ENCODE measurements at regions not wholly inside any gene's neighbourhood (a gene's known extent, or its start where the extent isn't known, plus 50 kb on each side); places are given as distances from the start of the nearest gene placed in this dataset.

DNA sequence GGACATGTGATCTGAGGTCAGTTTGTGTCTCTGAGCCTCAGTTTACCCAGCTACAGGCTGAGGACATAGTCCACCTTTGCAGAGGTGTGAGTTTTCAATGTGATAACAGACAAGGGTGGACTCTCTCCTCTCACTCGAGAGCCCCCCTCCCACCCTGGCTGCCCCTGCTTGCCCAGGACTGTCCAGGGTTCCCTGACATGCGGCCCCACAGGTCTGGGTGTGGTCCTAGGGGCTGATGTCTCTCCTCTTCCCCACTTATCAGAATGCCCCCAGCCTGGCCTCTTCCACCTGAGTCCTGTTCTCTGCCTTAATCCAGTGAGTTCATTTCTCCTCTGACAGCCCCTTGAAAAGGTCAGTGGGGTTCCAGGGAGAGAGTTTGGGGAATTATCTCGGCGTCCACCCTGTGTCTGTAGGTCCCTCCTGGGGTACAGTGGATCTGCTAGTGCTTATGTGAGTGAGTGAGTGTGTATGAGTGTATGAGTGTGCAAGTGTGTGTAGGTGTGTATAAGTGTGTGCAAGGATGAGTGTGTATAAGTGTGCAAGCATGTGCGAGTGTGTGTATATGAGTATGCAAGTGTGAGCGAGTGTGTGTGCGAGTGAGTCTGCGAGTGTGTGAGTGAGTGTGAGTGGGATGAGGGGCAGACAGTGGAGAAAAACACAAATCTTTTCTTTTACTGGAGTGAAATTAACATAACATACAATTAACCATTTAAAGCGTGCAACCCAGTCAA is 175.0 kb downstream of the IRF8 start:
- TF ChIP-seq, protein P1, sequence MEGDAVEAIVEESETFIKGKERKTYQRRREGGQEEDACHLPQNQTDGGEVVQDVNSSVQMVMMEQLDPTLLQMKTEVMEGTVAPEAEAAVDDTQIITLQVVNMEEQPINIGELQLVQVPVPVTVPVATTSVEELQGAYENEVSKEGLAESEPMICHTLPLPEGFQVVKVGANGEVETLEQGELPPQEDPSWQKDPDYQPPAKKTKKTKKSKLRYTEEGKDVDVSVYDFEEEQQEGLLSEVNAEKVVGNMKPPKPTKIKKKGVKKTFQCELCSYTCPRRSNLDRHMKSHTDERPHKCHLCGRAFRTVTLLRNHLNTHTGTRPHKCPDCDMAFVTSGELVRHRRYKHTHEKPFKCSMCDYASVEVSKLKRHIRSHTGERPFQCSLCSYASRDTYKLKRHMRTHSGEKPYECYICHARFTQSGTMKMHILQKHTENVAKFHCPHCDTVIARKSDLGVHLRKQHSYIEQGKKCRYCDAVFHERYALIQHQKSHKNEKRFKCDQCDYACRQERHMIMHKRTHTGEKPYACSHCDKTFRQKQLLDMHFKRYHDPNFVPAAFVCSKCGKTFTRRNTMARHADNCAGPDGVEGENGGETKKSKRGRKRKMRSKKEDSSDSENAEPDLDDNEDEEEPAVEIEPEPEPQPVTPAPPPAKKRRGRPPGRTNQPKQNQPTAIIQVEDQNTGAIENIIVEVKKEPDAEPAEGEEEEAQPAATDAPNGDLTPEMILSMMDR (IDR thresholded peaks at IDR 0.05), result no peak
- Histone ChIP-seq H3K27me3 (ENCODE audit: low read depth) (peaks cover 19% of the 10 kb centered on the region), H3K4me1 (peaks cover 32% of the 10 kb centered on the region), H3K9me3 (no peaks in the 10 kb centered on the region), H3K4me3 (no peak overlapping the region), H3K36me3 (no peaks in the 10 kb centered on the region), H3K27ac (peak overlapping the region; percentile 58)
- ATAC-seq, result no peak
- intact Hi-C loops (cut with DNase I), result loop anchor here (10.0 kb wide), 1 partner anchor 421 kb away; no protein-coding TSS in a partner anchor
- DNase-seq, result no peak

DNA sequence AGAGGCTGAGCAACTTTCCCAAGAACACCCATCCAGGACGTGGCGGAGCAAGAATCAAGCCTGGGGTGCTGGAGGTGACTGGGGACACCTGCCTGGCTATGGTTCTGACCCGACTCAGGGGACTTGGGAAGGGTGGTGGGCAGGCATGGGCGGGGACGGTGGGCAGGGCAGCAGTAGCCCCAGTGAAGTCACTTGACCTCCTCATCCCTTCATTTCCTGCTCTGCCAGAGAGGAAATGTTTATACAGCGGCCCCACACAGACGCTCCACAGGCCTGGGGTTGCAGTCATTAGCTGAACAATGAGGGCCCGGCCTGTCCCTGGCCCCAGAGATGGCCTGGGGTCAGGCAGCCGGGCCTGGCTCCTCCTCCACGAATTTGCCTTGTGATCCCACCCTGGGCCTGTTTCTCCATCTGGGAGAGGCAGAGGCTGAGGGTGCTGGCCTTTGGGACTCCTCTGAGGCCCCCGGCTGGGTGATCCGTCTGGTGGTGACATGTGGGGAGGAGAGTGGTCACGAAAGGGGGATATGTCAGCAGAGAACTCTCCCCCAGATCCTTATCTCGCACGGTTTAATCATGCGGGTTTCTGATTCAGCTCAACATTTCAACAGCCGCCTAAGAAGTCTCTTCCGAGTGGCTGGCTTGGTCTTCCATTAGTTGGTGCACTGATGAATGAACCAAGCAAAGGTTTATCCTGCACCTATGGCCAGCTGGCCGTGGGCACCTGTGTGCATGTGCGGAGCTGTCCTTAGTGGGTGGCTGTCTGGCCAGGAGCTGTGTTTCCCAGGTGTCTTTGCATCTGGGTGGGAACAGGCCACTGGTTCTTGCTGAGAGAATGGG is 175.9 kb downstream of the IRF8 start:
- Histone ChIP-seq H3K9me3 (no peaks in the 10 kb centered on the region), H3K27me3 (ENCODE audit: low read depth) (peaks cover 16% of the 10 kb centered on the region), H3K27ac (peak overlapping the region; percentile 58), H3K4me3 (no peak overlapping the region), H3K4me1 (peaks cover 29% of the 10 kb centered on the region), H3K36me3 (no peaks in the 10 kb centered on the region)
- ATAC-seq, result no peak
- DNase-seq, result no peak
- TF ChIP-seq, protein P1 (IDR thresholded peaks at IDR 0.05), result no peak
- intact Hi-C loops (cut with DNase I), result loop anchor here (10.0 kb wide), 1 partner anchor 420 kb away; no protein-coding TSS in a partner anchor

DNA sequence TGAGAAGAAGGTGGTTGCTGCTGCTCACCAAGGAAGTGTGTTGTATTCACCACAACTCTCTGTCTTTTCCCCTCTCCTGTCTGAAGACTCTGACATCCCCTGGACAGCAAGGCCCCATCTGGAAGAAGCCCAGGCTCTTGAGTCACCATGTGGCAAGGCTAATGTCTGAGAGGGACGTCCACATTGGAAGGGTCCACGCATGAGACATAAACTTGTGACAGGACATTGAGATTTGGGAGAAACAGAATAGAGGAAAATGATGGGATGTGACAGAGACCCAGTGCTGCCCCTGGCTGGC is 176.5 kb downstream of the IRF8 start:
- H3K27ac ChIP-seq, result peak overlapping the region; percentile 58
- ATAC-seq, result no peak
- H3K9me3 ChIP-seq, result no peaks in the 10 kb centered on the region
- no peak for DNase-seq
- intact Hi-C loops (cut with DNase I), result loop anchor here (10.0 kb wide), 1 partner anchor 419 kb away; no protein-coding TSS in a partner anchor
- no peak overlapping the region for H3K4me3 ChIP-seq
- H3K36me3 ChIP-seq, result no peaks in the 10 kb centered on the region
- TF ChIP-seq, protein P1 (IDR thresholded peaks at IDR 0.05), result no peak
- H3K4me1 ChIP-seq, result peaks cover 25% of the 10 kb centered on the region
- peaks cover 12% of the 10 kb centered on the region for H3K27me3 ChIP-seq (ENCODE audit: low read depth)

DNA sequence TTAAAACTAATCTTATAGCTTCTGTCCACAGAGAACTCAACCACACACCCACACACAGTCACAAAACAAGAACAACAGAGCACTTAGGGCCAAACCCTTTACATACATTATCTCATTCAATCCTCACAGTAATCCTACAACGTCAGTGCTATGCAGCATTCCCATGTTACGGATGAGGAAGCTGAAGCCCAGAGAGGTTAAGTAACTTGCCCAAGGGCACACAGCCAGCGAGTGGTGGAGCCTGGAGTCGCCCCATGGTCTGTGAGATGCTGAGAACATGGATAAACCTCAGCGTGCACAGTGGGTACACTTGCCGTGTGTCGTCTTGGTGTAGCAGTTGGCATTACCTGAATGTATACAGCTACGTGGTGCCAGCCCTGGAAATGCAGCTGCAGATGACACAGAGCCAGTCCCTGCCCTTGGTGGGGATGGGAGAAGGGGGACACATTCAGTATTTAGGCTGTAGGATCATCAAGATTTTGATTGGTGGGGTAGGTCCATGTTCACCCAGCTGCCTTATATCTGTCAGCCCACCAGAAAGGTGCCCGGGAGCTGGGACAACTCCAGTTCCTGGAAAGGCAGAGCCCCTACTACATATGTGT is 177.0 kb downstream of the IRF8 start:
- no peaks in the 10 kb centered on the region for H3K9me3 ChIP-seq
- peaks cover 15% of the 10 kb centered on the region for H3K27me3 ChIP-seq (ENCODE audit: low read depth)
- TF ChIP-seq, protein P1 (IDR thresholded peaks at IDR 0.05), result no peak
- H3K4me1 ChIP-seq, result peaks cover 23% of the 10 kb centered on the region
- no peak overlapping the region for H3K27ac ChIP-seq
- DNase-seq, result no peak
- no peak overlapping the region for H3K4me3 ChIP-seq
- H3K36me3 ChIP-seq, result no peaks in the 10 kb centered on the region
- no peak for ATAC-seq
- intact Hi-C loops (cut with DNase I), result loop anchor here (10.0 kb wide), 1 partner anchor 419 kb away; no protein-coding TSS in a partner anchor

DNA sequence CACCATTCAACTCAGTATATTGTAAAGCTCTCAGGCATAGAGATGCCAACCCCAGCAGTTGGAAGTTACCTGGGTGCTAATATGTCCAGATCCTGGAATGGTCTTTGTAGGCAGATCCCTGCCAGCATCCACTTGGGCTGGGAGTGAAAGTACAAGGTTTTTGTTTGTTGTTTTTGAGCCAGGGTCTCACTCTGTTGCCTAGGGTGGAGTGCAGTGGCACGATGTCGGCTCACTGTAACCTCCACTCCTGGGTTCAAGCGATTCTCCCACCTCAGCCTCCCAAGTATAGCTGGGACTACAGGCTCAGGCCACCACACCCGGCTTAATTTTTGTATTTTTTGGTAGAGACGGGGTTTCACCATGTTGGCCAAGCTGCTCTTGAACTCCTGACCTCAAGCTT is 177.6 kb downstream of the IRF8 start:
- Histone ChIP-seq H3K4me3 (no peak overlapping the region), H3K36me3 (no peaks in the 10 kb centered on the region), H3K4me1 (peaks cover 16% of the 10 kb centered on the region), H3K27ac (peak overlapping the region; percentile 11), H3K27me3 (ENCODE audit: low read depth) (peaks cover 9% of the 10 kb centered on the region), H3K9me3 (no peaks in the 10 kb centered on the region)
- DNase-seq, result no peak
- intact Hi-C loops (cut with DNase I), result loop anchor here (10.0 kb wide), 1 partner anchor 418 kb away; no protein-coding TSS in a partner anchor
- TF ChIP-seq, protein P1 (IDR thresholded peaks at IDR 0.05), result no peak
- no peak for ATAC-seq
